GM19395 (cell line): ENCODE measurements at regions not wholly inside any gene's neighbourhood (a gene's known extent, or its start where the extent isn't known, plus 50 kb on each side); places are given as distances from the start of the nearest gene placed in this dataset.
"Not testable (repeated sequence)": the region's sequence is repeated elsewhere in the genome, so short reads cannot be mapped to it uniquely, and the experiment has no call there.

Experiments used
- ATAC-seq: cut with Tn5 transposase; IDR thresholded peaks from one replicate; pipeline ENCODE4 v1.9.1; 2021; ENCODE audit warnings: mild to moderate bottlenecking, moderate library complexity; ENCODE audit not compliant: unreplicated experiment

GRCh38 chr5:167332309-167332708, 959.1 kb upstream of the WWC1 start:
- no peak for ATAC-seq

- no peak for ATAC-seq
These were observed 955.3 kb upstream of the WWC1 start for GRCh38 chr5:167336161-167336560.

GRCh38 chr5:167339205-167339604, 952.2 kb upstream of the WWC1 start:
- ATAC-seq = no peak

- no peak for ATAC-seq
These were observed 945.0 kb upstream of the WWC1 start for GRCh38 chr5:167346461-167346860.

- no peak for ATAC-seq
These were observed 943.1 kb upstream of the WWC1 start for GRCh38 chr5:167348251-167348926.

GRCh38 chr5:167348980-167349379, 942.5 kb upstream of the WWC1 start:
- ATAC-seq = no peak

GRCh38 chr5:167351316-167351715, 940.1 kb upstream of the WWC1 start:
- no peak for ATAC-seq

GRCh38 chr5:167352801-167353200, 938.6 kb upstream of the WWC1 start:
- ATAC-seq = no peak

- no peak for ATAC-seq
These were observed 936.1 kb upstream of the WWC1 start for GRCh38 chr5:167355346-167355745.

GRCh38 chr5:167356374-167356773, 935.1 kb upstream of the WWC1 start:
- ATAC-seq = no peak

- no peak for ATAC-seq
These were observed 932.5 kb upstream of the WWC1 start for GRCh38 chr5:167358868-167359492.

GRCh38 chr5:167361795-167362194, 929.6 kb upstream of the WWC1 start:
- no peak for ATAC-seq

GRCh38 chr5:167363065-167363464, 928.4 kb upstream of the WWC1 start:
- no peak for ATAC-seq

GRCh38 chr5:167375125-167375524, 916.3 kb upstream of the WWC1 start:
- ATAC-seq = no peak

- no peak for ATAC-seq
These were observed 912.3 kb upstream of the WWC1 start for GRCh38 chr5:167378894-167379723.

GRCh38 chr5:167381457-167381856, 910.0 kb upstream of the WWC1 start:
- ATAC-seq = no peak

- no peak for ATAC-seq
These were observed 901.9 kb upstream of the WWC1 start for GRCh38 chr5:167389537-167389936.

- not testable (repeated sequence) for ATAC-seq
These were observed 900.2 kb upstream of the WWC1 start for GRCh38 chr5:167391286-167391685.

- no peak for ATAC-seq
These were observed 899.2 kb upstream of the WWC1 start for GRCh38 chr5:167392240-167392639.

GRCh38 chr5:167393358-167393757, 898.1 kb upstream of the WWC1 start:
- no peak for ATAC-seq

- no peak for ATAC-seq
These were observed 888.8 kb upstream of the WWC1 start for GRCh38 chr5:167402671-167403070.

GRCh38 chr5:167406513-167406912, 884.9 kb upstream of the WWC1 start:
- no peak for ATAC-seq
